ENCODE measurements at regions not wholly inside any gene's neighbourhood (a gene's known extent, or its start where the extent isn't known, plus 50 kb on each side); places are given as distances from the start of the nearest gene placed in this dataset.

DNA sequence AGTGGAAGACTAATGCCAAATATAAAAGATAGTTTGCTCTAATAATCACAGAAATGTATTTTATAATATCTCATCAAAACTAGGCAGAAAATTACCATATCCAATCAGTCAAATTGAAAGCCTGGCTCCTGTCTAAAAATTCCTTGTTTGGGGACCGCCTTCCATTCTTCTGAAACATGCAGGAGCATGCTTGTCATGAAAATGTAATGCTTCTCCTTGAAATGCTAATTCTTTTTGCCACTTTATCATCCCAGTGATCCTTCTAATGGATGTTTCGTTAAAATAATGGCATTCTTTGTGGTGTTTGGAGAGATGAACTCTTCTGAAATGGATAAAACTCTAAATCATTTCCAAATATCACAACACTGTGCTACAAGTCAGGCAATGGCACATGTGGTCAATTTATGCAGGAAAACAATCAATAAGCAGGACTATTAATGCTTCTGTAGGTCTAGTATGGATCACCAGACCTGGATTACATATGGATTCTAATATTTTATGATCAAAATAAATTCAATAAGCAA, 1039.1 kb upstream of the NXPH2 start:
- H3K4me1 ChIP-seq (ENCODE audit: insufficient read depth), result no peaks in the 10 kb centered on the region
- H3K36me3 ChIP-seq (ENCODE audit: insufficient read depth), result no peaks in the 10 kb centered on the region
- H3K27ac ChIP-seq (ENCODE audit: low read depth), result no peak overlapping the region
- DNase-seq (ENCODE audit: extremely low spot score), result no peak
- H3K4me3 ChIP-seq (ENCODE audit: low read depth, low read length), result no peak overlapping the region
- WGBS, result 45% methylated on average over 2 of the region's 2 CpGs

DNA sequence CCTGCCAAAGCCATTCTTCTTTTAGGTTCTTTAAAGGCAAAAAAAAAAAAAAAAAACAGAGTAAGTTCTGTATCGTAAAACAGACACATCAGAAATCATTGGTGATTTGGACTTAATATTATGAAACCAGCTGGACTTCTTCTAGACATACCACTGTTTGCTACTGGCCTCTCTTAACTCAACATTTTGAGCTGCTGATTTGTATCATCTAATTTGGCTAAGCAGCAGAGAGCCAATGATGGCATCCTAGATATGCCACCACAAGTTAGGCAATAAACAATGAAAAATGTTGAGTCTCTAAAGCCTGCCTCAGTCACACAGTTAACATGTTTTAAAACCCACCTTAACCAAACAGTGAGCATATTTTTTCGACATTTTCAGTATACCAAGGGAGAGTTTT, 1034.3 kb upstream of the NXPH2 start:
- H3K27ac ChIP-seq (ENCODE audit: low read depth), result no peak overlapping the region
- H3K36me3 ChIP-seq (ENCODE audit: insufficient read depth), result no peaks in the 10 kb centered on the region
- H3K4me3 ChIP-seq (ENCODE audit: low read depth, low read length), result no peak overlapping the region
- H3K4me1 ChIP-seq (ENCODE audit: insufficient read depth), result no peaks in the 10 kb centered on the region
- WGBS, result 61% methylated on average over 2 of the region's 2 CpGs
- DNase-seq (ENCODE audit: extremely low spot score), result no peak

DNA sequence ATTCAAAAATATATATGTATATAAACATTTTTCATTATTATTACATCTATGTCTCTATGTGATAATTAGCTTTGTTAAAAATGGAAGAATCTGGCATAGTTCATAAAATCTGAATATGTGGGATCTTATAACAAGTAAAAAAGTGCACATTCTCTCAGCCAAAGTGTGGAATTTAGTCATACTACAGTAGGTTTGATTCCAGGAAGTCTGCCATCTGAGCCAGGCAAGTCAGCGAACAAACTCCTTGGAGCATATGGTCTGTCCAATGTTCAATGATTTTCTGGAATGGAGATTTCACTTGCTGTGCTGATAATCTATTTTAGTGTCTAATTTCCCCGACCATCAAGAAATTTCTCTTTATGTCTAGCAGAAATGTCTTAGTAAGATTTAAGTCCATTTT, 1033.2 kb upstream of the NXPH2 start:
- DNase-seq (ENCODE audit: extremely low spot score), result no peak
- no peaks in the 10 kb centered on the region for H3K36me3 ChIP-seq (ENCODE audit: insufficient read depth)
- no peak overlapping the region for H3K27ac ChIP-seq (ENCODE audit: low read depth)
- WGBS, result 89% methylated on average over 2 of the region's 2 CpGs
- no peaks in the 10 kb centered on the region for H3K4me1 ChIP-seq (ENCODE audit: insufficient read depth)
- no peak overlapping the region for H3K4me3 ChIP-seq (ENCODE audit: low read depth, low read length)

GRCh38 chr2:139805441-139805840, 1025.3 kb upstream of the NXPH2 start:
- H3K4me1 ChIP-seq (ENCODE audit: insufficient read depth), result no peaks in the 10 kb centered on the region
- H3K27ac ChIP-seq (ENCODE audit: low read depth), result no peak overlapping the region
- no peak for DNase-seq (ENCODE audit: extremely low spot score)
- no peaks in the 10 kb centered on the region for H3K36me3 ChIP-seq (ENCODE audit: insufficient read depth)
- H3K4me3 ChIP-seq (ENCODE audit: low read depth, low read length), result no peak overlapping the region
- WGBS, result 51% methylated on average over 4 of the region's 4 CpGs

GRCh38 chr2:139798391-139798790, 1018.2 kb upstream of the NXPH2 start:
- 31% methylated on average over 2 of the region's 2 CpGs for WGBS
- Histone ChIP-seq H3K4me1 (ENCODE audit: insufficient read depth) (no peaks in the 10 kb centered on the region), H3K4me3 (ENCODE audit: low read depth, low read length) (no peak overlapping the region), H3K27ac (ENCODE audit: low read depth) (no peak overlapping the region), H3K36me3 (ENCODE audit: insufficient read depth) (no peaks in the 10 kb centered on the region)
- no peak for DNase-seq (ENCODE audit: extremely low spot score)

GRCh38 chr2:139790807-139791752, 1010.9 kb upstream of the NXPH2 start:
- no peak overlapping the region for H3K4me3 ChIP-seq (ENCODE audit: low read depth, low read length)
- no peaks in the 10 kb centered on the region for H3K36me3 ChIP-seq (ENCODE audit: insufficient read depth)
- WGBS, result 51% methylated on average over 3 of the region's 3 CpGs
- DNase-seq (ENCODE audit: extremely low spot score), result peak; percentile 26
- H3K4me1 ChIP-seq (ENCODE audit: insufficient read depth), result no peaks in the 10 kb centered on the region
- H3K27ac ChIP-seq (ENCODE audit: low read depth), result no peak overlapping the region

- Histone ChIP-seq H3K4me3 (ENCODE audit: low read depth, low read length) (no peak overlapping the region), H3K4me1 (ENCODE audit: insufficient read depth) (no peaks in the 10 kb centered on the region), H3K27ac (ENCODE audit: low read depth) (no peak overlapping the region), H3K36me3 (ENCODE audit: insufficient read depth) (no peaks in the 10 kb centered on the region)
- no peak for DNase-seq (ENCODE audit: extremely low spot score)
- 33% methylated on average over 2 of the region's 2 CpGs for WGBS
These were observed 1009.9 kb upstream of the NXPH2 start for GRCh38 chr2:139790136-139790535.

DNA sequence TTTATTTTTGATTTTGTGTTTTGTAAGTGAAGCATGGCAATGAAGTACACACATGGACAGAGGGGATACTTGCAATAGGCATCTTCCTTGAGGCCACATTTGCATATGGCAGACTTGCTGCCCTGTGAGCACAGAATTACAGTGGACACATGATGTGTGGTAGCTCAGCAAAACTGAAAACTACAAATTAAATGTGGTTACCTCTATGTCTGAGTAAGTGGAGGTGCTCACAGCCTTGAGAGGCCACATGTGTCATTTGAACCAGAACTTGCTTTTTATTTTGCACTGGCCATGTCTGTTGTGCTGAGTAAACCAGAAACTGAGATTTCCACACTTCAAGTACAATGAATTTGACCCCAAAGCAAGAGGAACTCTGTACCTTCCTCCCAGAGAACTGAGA, 998.5 kb upstream of the NXPH2 start:
- no peak overlapping the region for H3K4me3 ChIP-seq (ENCODE audit: low read depth, low read length)
- DNase-seq (ENCODE audit: extremely low spot score), result no peak
- H3K36me3 ChIP-seq (ENCODE audit: insufficient read depth), result no peaks in the 10 kb centered on the region
- H3K4me1 ChIP-seq (ENCODE audit: insufficient read depth), result no peaks in the 10 kb centered on the region
- H3K27ac ChIP-seq (ENCODE audit: low read depth), result no peak overlapping the region

- no peaks in the 10 kb centered on the region for H3K4me1 ChIP-seq (ENCODE audit: insufficient read depth)
- H3K4me3 ChIP-seq (ENCODE audit: low read depth, low read length), result no peak overlapping the region
- DNase-seq (ENCODE audit: extremely low spot score), result no peak
- WGBS, result 83% methylated on average over 1 of the region's 1 CpG
- H3K36me3 ChIP-seq (ENCODE audit: insufficient read depth), result no peaks in the 10 kb centered on the region
- no peak overlapping the region for H3K27ac ChIP-seq (ENCODE audit: low read depth)
These were observed 993.6 kb upstream of the NXPH2 start for GRCh38 chr2:139773720-139774277.

DNA sequence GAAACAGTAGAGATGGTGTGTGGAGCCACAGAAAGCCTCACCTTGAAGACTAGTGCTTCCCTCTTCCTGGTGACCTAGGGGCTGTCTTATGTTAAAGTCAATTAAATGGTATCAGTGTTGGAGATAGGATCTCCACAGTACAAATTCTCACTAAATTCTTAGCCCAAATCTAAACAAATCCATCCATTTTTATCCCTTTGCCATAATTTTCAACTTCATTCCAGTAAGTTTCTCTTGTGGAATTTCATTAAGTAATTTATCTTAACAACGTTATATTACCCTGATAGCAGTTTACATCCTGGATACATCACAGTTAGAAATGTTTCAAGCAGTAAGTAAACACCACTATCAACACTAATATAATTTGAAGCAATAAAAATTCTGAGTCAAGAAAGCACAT, 989.4 kb upstream of the NXPH2 start:
- Histone ChIP-seq H3K36me3 (ENCODE audit: insufficient read depth) (no peaks in the 10 kb centered on the region), H3K4me1 (ENCODE audit: insufficient read depth) (no peaks in the 10 kb centered on the region), H3K4me3 (ENCODE audit: low read depth, low read length) (no peak overlapping the region), H3K27ac (ENCODE audit: low read depth) (no peak overlapping the region)
- 23% methylated on average over 1 of the region's 1 CpG for WGBS
- DNase-seq (ENCODE audit: extremely low spot score), result no peak

- Histone ChIP-seq H3K4me3 (ENCODE audit: low read depth, low read length) (no peak overlapping the region), H3K27ac (ENCODE audit: low read depth) (no peak overlapping the region), H3K36me3 (ENCODE audit: insufficient read depth) (no peaks in the 10 kb centered on the region), H3K4me1 (ENCODE audit: insufficient read depth) (no peaks in the 10 kb centered on the region)
- no peak for DNase-seq (ENCODE audit: extremely low spot score)
These were observed 983.5 kb upstream of the NXPH2 start for GRCh38 chr2:139763705-139764104.

DNA sequence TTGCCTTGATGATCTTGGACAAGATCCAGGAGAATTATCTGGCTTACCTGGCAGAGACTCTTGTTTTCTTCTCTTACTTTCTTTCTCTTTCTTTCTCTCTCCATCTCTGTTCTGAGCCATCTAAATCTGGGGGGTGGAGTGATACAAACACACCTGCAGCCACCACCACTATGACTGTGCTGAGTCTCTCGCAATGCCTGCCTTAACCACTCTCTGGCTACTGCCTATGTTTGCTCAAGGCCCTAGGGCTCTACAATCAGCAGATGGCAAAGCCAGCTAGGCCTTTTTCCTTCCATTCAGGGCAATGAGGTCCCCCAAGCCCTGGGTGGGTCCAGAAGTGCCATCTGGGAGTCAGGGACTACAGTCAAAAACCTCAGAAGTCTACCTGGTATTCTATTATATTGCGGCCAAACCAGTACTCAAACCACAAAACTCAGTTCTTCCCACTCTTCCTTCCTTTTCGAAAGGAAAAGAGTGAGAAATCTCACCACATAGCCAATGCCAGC, 978.9 kb upstream of the NXPH2 start:
- Histone ChIP-seq H3K4me1 (ENCODE audit: insufficient read depth) (no peaks in the 10 kb centered on the region), H3K36me3 (ENCODE audit: insufficient read depth) (no peaks in the 10 kb centered on the region), H3K27ac (ENCODE audit: low read depth) (no peak overlapping the region), H3K4me3 (ENCODE audit: low read depth, low read length) (no peak overlapping the region)
- WGBS, result 89% methylated on average over 3 of the region's 3 CpGs
- DNase-seq (ENCODE audit: extremely low spot score), result no peak

GRCh38 chr2:139746901-139747300, 966.7 kb upstream of the NXPH2 start:
- Histone ChIP-seq H3K27ac (ENCODE audit: low read depth) (no peak overlapping the region), H3K4me3 (ENCODE audit: low read depth, low read length) (no peak overlapping the region), H3K4me1 (ENCODE audit: insufficient read depth) (no peaks in the 10 kb centered on the region), H3K36me3 (ENCODE audit: insufficient read depth) (no peaks in the 10 kb centered on the region)
- no peak for DNase-seq (ENCODE audit: extremely low spot score)
- 91% methylated on average over 11 of the region's 11 CpGs for WGBS

DNA sequence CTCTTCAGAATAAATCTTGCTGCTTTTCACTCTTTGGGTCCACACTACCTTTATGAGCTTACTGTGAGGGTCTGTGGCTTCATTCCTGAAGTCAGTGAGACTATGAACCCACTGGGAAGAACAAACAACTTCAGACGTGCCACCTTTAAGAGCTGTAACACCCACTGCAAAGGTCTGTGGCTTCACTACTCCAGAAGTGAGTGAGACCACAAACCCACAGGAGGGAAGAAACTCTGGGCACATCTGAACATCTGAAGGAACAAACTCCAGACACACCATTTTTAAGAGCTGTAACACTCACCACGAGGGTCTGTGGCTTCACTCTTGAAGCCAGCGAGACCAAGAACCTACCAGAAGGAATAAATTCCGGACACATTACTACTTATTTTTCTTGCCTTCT, 964.1 kb upstream of the NXPH2 start:
- no peaks in the 10 kb centered on the region for H3K36me3 ChIP-seq (ENCODE audit: insufficient read depth)
- 87% methylated on average over 4 of the region's 4 CpGs for WGBS
- DNase-seq (ENCODE audit: extremely low spot score), result no peak
- no peak overlapping the region for H3K4me3 ChIP-seq (ENCODE audit: low read depth, low read length)
- H3K4me1 ChIP-seq (ENCODE audit: insufficient read depth), result no peaks in the 10 kb centered on the region
- no peak overlapping the region for H3K27ac ChIP-seq (ENCODE audit: low read depth)
